Left ventricle myocardium inferior (tissue), 1 donor: ENCODE measurements at regions not wholly inside any gene's neighbourhood (a gene's known extent, or its start where the extent isn't known, plus 50 kb on each side); places are given as distances from the start of the nearest gene placed in this dataset.

Source experiments
- DNase-seq: peaks from one replicate; pipeline ENCODE4 v3.0.0-alpha.2; 2020
- H3K27ac ChIP-seq: fragments of 200-600 bp; replicated peaks from 2 replicates; pipeline ENCODE4 v1.8.0; 2021
- H3K27me3 ChIP-seq: fragments of 200-600 bp; 2 replicates; pipeline ENCODE4 v1.8.0; 2021; ENCODE audit warnings: low read depth
- H3K36me3 ChIP-seq: fragments of 200-600 bp; 2 replicates; pipeline ENCODE4 v1.8.0; 2021
- H3K4me1 ChIP-seq: fragments of 200-600 bp; 2 replicates; pipeline ENCODE4 v1.8.0; 2021
- H3K4me3 ChIP-seq: fragments of 200-600 bp; 2 replicates; pipeline ENCODE4 v1.8.0; 2021; ENCODE audit warnings: mild to moderate bottlenecking, moderate library complexity
- H3K9me3 ChIP-seq: fragments of 200-600 bp; replicated peaks from 2 replicates; pipeline ENCODE4 v1.8.0; 2021
- intact Hi-C: fragments of 100-400 bp; cut with micrococcal nuclease; formaldehyde crosslinking; loops from one replicate; pipeline ENCODE4 v1.11.0; 2022
- TF ChIP-seq, protein P1 (sequence below): fragments of 200-600 bp; IDR thresholded peaks from 2 replicates; pipeline ENCODE4 v1.8.0; 2021; ENCODE audit warnings: antibody characterized with exemption, mild to moderate bottlenecking, borderline replicate concordance
- donor health status: DM: no; HTN: yes; CAD: no; lungs with severe emphysema.

DNA sequence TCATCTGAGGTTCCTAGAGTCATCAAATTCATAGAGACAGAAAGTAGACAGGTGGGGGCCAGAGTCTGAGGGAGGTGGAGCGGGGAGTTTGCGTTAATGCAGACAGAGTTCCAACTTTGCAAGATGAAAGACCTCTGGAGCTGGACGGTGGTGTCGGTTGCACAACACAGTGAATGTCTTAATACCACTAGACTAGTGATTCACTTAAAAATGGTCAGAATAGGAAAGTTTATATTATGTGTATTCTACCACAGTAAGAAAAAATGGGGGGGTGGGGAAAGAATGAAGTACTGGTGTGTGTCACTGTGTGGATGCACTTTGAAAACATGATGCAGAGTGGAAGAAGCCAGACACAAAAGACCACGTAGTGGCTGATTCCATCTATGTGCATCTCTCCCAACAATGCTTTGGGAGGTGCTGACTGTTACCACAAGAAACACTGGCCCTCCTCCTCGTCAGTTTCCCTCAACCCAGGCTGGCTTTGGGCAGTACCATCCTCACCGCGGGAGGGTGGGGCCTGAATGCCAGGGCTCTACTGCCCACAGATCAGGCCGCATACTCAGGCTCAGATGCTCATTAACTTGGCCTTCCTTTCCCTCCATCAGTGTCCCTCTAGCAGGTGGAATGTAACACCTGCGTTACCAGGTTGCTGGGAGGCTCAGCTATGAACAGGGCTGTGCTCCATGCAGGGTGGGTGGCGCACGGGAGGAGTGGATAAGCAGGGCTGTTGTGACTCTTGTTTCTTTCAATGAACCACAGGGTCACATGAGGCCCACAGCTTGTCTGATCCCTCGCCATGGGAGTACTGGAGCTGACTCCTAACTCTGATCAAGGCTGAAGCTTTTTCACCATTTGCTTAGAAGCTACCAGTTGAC is 297.0 kb downstream of the CTTN start:
- intact Hi-C loops = no loop called here
- TF ChIP-seq, protein P1, sequence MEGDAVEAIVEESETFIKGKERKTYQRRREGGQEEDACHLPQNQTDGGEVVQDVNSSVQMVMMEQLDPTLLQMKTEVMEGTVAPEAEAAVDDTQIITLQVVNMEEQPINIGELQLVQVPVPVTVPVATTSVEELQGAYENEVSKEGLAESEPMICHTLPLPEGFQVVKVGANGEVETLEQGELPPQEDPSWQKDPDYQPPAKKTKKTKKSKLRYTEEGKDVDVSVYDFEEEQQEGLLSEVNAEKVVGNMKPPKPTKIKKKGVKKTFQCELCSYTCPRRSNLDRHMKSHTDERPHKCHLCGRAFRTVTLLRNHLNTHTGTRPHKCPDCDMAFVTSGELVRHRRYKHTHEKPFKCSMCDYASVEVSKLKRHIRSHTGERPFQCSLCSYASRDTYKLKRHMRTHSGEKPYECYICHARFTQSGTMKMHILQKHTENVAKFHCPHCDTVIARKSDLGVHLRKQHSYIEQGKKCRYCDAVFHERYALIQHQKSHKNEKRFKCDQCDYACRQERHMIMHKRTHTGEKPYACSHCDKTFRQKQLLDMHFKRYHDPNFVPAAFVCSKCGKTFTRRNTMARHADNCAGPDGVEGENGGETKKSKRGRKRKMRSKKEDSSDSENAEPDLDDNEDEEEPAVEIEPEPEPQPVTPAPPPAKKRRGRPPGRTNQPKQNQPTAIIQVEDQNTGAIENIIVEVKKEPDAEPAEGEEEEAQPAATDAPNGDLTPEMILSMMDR = no peak
- peaks cover 11% of the 10 kb centered on the region for H3K9me3 ChIP-seq
- peaks cover 6% of the 10 kb centered on the region for H3K27me3 ChIP-seq
- no peak overlapping the region for H3K4me3 ChIP-seq
- DNase-seq = no peak
- H3K27ac ChIP-seq = no peak overlapping the region
- H3K36me3 ChIP-seq = no peaks in the 10 kb centered on the region
- H3K4me1 ChIP-seq = no peaks in the 10 kb centered on the region

DNA sequence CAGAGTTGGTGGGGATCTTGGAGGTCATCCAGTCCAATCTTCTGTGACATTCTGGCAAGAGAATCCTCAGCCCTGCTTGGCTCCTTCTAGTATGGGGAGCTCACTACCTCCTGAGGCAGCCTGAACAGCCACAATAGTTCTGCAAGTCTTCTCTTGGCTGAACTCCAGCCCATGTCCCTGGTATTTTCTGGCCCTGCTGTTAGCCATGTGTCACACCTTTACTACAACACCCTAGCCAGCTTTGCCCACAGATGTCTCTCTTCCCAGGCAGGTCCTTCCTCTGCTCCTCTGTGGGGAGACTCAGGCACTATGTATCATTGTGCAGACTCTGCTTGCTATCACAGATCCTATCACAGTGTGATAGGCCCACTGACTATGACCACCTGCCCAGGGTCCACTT is 297.7 kb downstream of the CTTN start:
- H3K4me3 ChIP-seq = no peak overlapping the region
- H3K9me3 ChIP-seq = peaks cover 11% of the 10 kb centered on the region
- no peak overlapping the region for H3K27ac ChIP-seq
- H3K36me3 ChIP-seq = no peaks in the 10 kb centered on the region
- DNase-seq = no peak
- H3K27me3 ChIP-seq = peaks cover 6% of the 10 kb centered on the region
- no peaks in the 10 kb centered on the region for H3K4me1 ChIP-seq
- TF ChIP-seq, protein P1 = no peak
- intact Hi-C loops = no loop called here

DNA sequence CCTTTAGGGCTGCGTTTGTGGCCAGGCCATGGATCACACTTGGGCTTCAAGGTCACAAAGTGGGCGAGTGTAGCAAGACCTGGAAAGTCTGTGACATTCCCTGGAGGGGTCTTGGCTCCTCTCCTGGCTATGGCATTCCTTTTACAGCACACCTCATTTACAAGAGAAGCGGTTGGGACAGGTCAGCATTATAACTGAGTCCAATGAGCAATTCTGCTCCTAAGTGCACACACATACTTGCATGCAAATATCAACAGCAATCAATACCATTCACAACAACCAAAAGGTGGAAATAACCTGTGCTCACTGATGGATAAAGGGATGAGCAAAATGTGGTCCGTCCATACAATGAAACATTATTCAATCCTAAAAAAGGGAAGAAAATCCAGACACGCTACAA is 298.2 kb downstream of the CTTN start:
- peaks cover 11% of the 10 kb centered on the region for H3K9me3 ChIP-seq
- TF ChIP-seq, protein P1 = no peak
- H3K4me1 ChIP-seq = no peaks in the 10 kb centered on the region
- H3K4me3 ChIP-seq = no peak overlapping the region
- H3K36me3 ChIP-seq = no peaks in the 10 kb centered on the region
- H3K27me3 ChIP-seq = peaks cover 6% of the 10 kb centered on the region
- DNase-seq = no peak
- no peak overlapping the region for H3K27ac ChIP-seq
- intact Hi-C loops = no loop called here

DNA sequence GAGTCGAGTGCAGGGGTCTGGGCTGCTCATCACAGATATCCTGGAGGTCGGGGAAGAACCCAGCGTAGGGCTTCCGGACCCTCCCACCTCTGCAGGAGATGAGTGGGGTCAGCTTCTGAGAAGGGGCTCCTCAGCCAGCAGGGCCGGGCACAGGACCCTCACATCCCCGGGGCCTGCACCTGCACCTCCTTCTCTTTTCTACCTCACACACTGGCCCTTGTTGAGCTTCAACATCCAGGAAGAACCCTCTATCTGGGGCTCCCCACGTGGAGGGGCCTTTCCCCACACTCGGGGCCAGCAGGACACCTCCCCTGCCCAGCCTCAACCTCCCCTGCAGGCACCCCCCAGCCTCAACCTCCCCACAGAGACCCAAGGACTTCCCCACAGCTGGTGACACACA is 299.4 kb downstream of the CTTN start:
- peaks cover 4% of the 10 kb centered on the region for H3K27me3 ChIP-seq
- intact Hi-C loops = no loop called here
- no peak for DNase-seq
- H3K9me3 ChIP-seq = peaks cover 11% of the 10 kb centered on the region
- TF ChIP-seq, protein P1 = no peak
- no peaks in the 10 kb centered on the region for H3K4me1 ChIP-seq
- H3K36me3 ChIP-seq = no peaks in the 10 kb centered on the region
- H3K27ac ChIP-seq = no peak overlapping the region
- H3K4me3 ChIP-seq = no peak overlapping the region

DNA sequence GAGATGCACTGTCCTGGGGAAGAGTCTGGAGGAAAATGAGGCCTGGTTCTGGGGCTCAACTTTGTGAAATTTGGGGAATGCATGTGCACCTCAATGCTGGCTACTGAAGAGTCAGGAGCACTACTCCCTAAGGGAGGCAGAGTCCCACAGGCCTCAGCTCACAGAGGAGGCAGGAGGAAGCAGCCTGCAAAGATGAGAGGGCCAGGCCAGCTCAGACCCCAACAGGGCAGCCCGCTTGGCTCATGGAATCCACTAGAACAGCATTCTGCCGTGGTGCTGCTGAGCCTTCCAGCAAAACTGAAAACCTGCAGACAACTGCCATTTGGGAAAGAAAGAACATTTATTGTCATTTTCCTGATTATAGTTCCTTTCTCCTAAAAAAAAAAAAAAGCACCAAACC is 300.5 kb downstream of the CTTN start:
- H3K4me3 ChIP-seq = no peak overlapping the region
- intact Hi-C loops = no loop called here
- TF ChIP-seq, protein P1 = no peak
- no peaks in the 10 kb centered on the region for H3K4me1 ChIP-seq
- peaks cover 15% of the 10 kb centered on the region for H3K27me3 ChIP-seq
- peaks cover 11% of the 10 kb centered on the region for H3K9me3 ChIP-seq
- H3K36me3 ChIP-seq = no peaks in the 10 kb centered on the region
- H3K27ac ChIP-seq = no peak overlapping the region
- DNase-seq = no peak
